ENCODE measurements at regions not wholly inside any gene's neighbourhood (a gene's known extent, or its start where the extent isn't known, plus 50 kb on each side); places are given as distances from the start of the nearest gene placed in this dataset.
"Not testable (repeated sequence)": the region's sequence is repeated elsewhere in the genome, so short reads cannot be mapped to it uniquely, and the experiment has no call there.

DNA sequence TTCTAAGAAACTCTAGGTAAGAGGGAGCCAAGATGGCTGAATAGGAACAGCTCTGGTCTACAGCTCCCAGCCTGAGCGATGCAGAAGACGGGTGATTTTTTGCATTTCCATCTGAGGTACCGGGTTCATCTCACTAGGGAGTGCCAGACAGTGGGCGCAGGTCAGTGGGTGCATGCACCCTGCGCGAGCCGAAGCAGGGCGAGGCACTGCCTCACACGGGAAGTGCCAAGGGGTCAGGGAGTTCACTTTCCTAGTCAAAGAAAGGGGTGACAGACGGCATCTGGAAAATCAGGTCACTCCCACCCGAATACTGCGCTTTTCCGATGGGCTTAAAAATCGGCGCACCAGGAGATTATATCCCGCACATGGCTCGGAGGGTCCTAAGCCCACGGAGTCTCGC, 1796.7 kb upstream of the PCDH10 start:
- TF ChIP-seq, protein P1, sequence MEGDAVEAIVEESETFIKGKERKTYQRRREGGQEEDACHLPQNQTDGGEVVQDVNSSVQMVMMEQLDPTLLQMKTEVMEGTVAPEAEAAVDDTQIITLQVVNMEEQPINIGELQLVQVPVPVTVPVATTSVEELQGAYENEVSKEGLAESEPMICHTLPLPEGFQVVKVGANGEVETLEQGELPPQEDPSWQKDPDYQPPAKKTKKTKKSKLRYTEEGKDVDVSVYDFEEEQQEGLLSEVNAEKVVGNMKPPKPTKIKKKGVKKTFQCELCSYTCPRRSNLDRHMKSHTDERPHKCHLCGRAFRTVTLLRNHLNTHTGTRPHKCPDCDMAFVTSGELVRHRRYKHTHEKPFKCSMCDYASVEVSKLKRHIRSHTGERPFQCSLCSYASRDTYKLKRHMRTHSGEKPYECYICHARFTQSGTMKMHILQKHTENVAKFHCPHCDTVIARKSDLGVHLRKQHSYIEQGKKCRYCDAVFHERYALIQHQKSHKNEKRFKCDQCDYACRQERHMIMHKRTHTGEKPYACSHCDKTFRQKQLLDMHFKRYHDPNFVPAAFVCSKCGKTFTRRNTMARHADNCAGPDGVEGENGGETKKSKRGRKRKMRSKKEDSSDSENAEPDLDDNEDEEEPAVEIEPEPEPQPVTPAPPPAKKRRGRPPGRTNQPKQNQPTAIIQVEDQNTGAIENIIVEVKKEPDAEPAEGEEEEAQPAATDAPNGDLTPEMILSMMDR (IDR thresholded peaks at IDR 0.05): not testable (repeated sequence)
- not testable (repeated sequence) for TF ChIP-seq ZFX (IDR thresholded peaks at IDR 0.05; ENCODE audit: borderline replicate concordance)
